ENCODE measurements at regions not wholly inside any gene's neighbourhood (a gene's known extent, or its start where the extent isn't known, plus 50 kb on each side); places are given as distances from the start of the nearest gene placed in this dataset.
A peak's percentile ranks its signal among the peaks of the same experiment; 100 is the strongest.

GRCh38 chr2:34098256-34098655, 499.2 kb upstream of the FAM98A start:
- no peak for DNase-seq
- no peak for FAIRE-seq
- intact Hi-C loops (cut with DNase I), result loop anchor here in 1 of 3 donors (10.0 kb wide), 1 partner anchor 477 kb away; no protein-coding TSS in a partner anchor
- 76 to 90% methylated on average over 2 of the region's 2 CpGs for WGBS, 2 donors
- no peaks in the 10 kb centered on the region for H3K9me3 ChIP-seq
- no peak overlapping the region for H3K27ac ChIP-seq
- no peaks in the 10 kb centered on the region for H3K4me1 ChIP-seq
- no peak for TF ChIP-seq CTCF (IDR thresholded peaks at IDR 0.05)
- H3K36me3 ChIP-seq, result no peaks in the 10 kb centered on the region
- ATAC-seq, result no peak
- no peaks in the 10 kb centered on the region for H3K27me3 ChIP-seq
- H3K4me3 ChIP-seq, result no peak overlapping the region

- DNase-seq (peak in 4 of 6 donors; percentile 37 to 67 (median 48)), ATAC-seq (peak; percentile 67 to 95 (median 91)), FAIRE-seq (peak; percentile 86)
- no peaks in the 10 kb centered on the region for H3K9me3 ChIP-seq
- H3K4me3 ChIP-seq, result no peak overlapping the region
- no peaks in the 10 kb centered on the region for H3K36me3 ChIP-seq
- intact Hi-C loops (cut with DNase I), result loop anchor here in 1 of 3 donors (10.0 kb wide), 1 partner anchor 478 kb away; no protein-coding TSS in a partner anchor
- 60 to 64% methylated on average over 3 of the region's 3 CpGs for WGBS, 2 donors
- H3K4me1 ChIP-seq, result no peaks in the 10 kb centered on the region
- TF ChIP-seq CTCF (IDR thresholded peaks at IDR 0.05), result peak; percentile 81 to 87 (median 86)
- no peak overlapping the region for H3K27ac ChIP-seq
- no peaks in the 10 kb centered on the region for H3K27me3 ChIP-seq
These were observed 497.6 kb upstream of the FAM98A start for GRCh38 chr2:34096562-34097171.

GRCh38 chr2:34093790-34094189, 494.7 kb upstream of the FAM98A start:
- no peak for TF ChIP-seq CTCF (IDR thresholded peaks at IDR 0.05)
- FAIRE-seq, result no peak
- intact Hi-C loops (cut with DNase I), result loop anchor here in 1 of 3 donors (10.0 kb wide), 1 partner anchor 481 kb away; no protein-coding TSS in a partner anchor

GRCh38 chr2:34070196-34070595, 471.1 kb upstream of the FAM98A start:
- Histone ChIP-seq H3K27ac (no peak overlapping the region), H3K36me3 (no peaks in the 10 kb centered on the region), H3K4me1 (no peaks in the 10 kb centered on the region), H3K4me3 (no peak overlapping the region), H3K9me3 (no peaks in the 10 kb centered on the region), H3K27me3 (no peaks in the 10 kb centered on the region)
- DNase-seq (no peak), FAIRE-seq (no peak), ATAC-seq (no peak)
- intact Hi-C loops (cut with DNase I), result no loop called here
- 35 to 57% methylated on average over 2 of the region's 2 CpGs for WGBS, 2 donors
- TF ChIP-seq CTCF (IDR thresholded peaks at IDR 0.05), result no peak

More at GRCh38 chr2:34093790-34094189, 494.7 kb upstream of the FAM98A start:
- Histone ChIP-seq H3K9me3 (no peaks in the 10 kb centered on the region), H3K4me3 (no peak overlapping the region), H3K27ac (no peak overlapping the region), H3K27me3 (no peaks in the 10 kb centered on the region), H3K36me3 (no peaks in the 10 kb centered on the region), H3K4me1 (no peaks in the 10 kb centered on the region)
- ATAC-seq (no peak), DNase-seq (no peak)
- 21 to 25% methylated on average over 3 of the region's 3 CpGs for WGBS, 2 donors

- Histone ChIP-seq H3K4me1 (no peaks in the 10 kb centered on the region), H3K27ac (no peak overlapping the region), H3K36me3 (no peaks in the 10 kb centered on the region), H3K27me3 (no peaks in the 10 kb centered on the region), H3K4me3 (no peak overlapping the region), H3K9me3 (no peaks in the 10 kb centered on the region)
- ATAC-seq (no peak), DNase-seq (no peak), FAIRE-seq (no peak)
- TF ChIP-seq CTCF (IDR thresholded peaks at IDR 0.05), result no peak
- intact Hi-C loops (cut with DNase I), result no loop called here
These were observed 470.5 kb upstream of the FAM98A start for GRCh38 chr2:34069604-34070003.
